VCaP (cell line): ENCODE measurements at regions not wholly inside any gene's neighbourhood (a gene's known extent, or its start where the extent isn't known, plus 50 kb on each side); places are given as distances from the start of the nearest gene placed in this dataset.

Experiments
- H3K27ac ChIP-seq: fragments of 450-650 bp; 2 replicates; pipeline ENCODE4 v1.5.1; 2017
- CTCF ChIP-seq: fragments of 450-650 bp; conservative IDR thresholded peaks from 2 replicates; pipeline ENCODE4 v1.5.1; 2017; ENCODE audit warnings: mild to moderate bottlenecking, moderate library complexity

DNA sequence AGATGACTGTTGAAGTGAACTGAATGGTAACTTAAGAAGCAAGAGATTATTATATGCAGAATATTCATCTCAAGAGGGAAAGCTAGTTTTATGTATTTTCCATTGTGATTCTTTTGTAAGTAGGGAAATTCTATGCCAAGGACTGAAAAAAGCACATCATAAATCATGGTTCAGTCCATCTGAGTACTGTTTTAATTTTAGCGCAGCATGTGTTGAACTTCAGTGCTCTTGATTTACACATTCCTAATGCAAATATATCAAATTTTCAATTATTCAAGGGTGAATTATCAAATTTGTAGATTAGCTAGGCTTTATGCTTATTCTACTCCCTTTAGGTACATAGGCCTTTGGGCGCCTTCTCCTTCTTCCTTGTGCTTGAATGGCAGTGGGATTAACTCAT lies 50.3 kb upstream of the TCF12 start:
- TF ChIP-seq CTCF, result no peak
- no peak overlapping the region for H3K27ac ChIP-seq

GRCh38 chr15:56866803-56867202 lies 51.6 kb upstream of the TCF12 start:
- H3K27ac ChIP-seq, result no peak overlapping the region
- no peak for TF ChIP-seq CTCF

GRCh38 chr15:56857828-56858227 lies 60.6 kb upstream of the TCF12 start:
- TF ChIP-seq CTCF, result no peak
- H3K27ac ChIP-seq, result no peak overlapping the region

GRCh38 chr15:56856934-56857333 lies 61.5 kb upstream of the TCF12 start:
- no peak overlapping the region for H3K27ac ChIP-seq
- no peak for TF ChIP-seq CTCF

DNA sequence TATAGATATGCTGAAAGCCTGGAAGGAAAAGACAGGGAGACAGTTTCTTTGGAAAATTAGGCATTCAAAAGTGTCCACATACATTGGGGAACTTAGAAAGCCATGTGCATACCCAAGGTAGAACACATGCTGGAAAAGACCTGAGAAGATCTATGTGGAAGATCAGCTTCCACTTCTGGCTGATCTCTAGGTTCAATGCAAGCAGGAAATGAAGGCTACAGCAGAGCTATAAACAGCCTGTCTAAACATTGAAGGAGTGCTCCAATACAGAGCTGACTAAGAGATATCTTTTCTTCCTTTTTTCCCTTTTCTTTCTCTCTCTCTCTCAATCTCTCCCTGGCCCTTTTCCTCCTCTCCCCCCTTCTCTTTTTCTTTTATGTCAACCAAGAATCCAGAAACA lies 73.6 kb upstream of the TCF12 start:
- no peak for TF ChIP-seq CTCF
- no peak overlapping the region for H3K27ac ChIP-seq

GRCh38 chr15:56844471-56844870 lies 74.0 kb upstream of the TCF12 start:
- H3K27ac ChIP-seq, result no peak overlapping the region
- no peak for TF ChIP-seq CTCF

DNA sequence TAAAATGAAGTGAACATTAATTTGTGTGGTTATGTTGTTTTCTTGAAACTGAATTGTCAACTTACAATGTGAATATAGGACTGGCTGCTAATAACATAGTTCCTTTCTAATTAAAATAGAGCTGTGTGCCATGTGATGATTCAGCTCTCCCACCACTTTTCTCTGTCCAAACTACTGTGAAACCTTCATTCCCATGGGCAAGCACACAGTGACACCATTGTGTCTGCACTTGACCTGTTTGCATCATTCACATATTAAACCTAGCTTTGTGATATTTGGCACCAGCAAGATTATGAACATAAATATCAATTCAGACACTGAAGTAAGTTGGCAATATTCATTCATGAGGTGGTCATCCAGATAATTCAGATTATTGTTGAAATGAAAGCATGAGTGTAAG lies 78.8 kb upstream of the TCF12 start:
- no peak overlapping the region for H3K27ac ChIP-seq
- no peak for TF ChIP-seq CTCF

DNA sequence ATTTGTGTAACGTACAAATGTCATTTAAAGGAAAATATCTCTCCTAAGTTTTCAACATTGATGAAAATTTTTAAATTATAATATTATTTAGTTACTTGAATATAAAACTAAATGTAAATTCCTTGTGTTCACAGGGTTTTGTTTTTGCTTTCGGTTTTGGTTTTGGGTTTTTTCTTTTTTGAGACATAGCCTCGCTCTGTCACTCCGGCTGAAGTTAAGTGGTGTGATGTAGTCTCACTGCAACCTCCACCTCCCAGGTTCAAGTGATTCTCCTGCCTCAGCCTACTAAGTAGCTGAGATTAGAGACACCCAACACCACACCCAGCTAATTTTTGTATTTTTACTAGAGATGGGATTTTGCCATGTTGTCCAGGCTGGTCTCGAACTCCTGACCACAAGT lies 79.3 kb upstream of the TCF12 start:
- TF ChIP-seq CTCF, result no peak
- no peak overlapping the region for H3K27ac ChIP-seq
